Neutrophil (primary cell): ENCODE measurements at regions not wholly inside any gene's neighbourhood (a gene's known extent, or its start where the extent isn't known, plus 50 kb on each side); places are given as distances from the start of the nearest gene placed in this dataset.
"Not testable (repeated sequence)": the region's sequence is repeated elsewhere in the genome, so short reads cannot be mapped to it uniquely, and the experiment has no call there.

Experiments
- H3K27ac ChIP-seq: fragments of 200-600 bp; sonication (generic); 2 replicates; pipeline ENCODE4 v1.5.1; 2016; ENCODE audit warnings: mild to moderate bottlenecking, moderate library complexity
- H3K27me3 ChIP-seq: fragments of 200-600 bp; sonication (generic); 2 replicates; pipeline ENCODE4 v1.6.0; 2016; ENCODE audit warnings: mild to moderate bottlenecking
- H3K36me3 ChIP-seq: fragments of 200-600 bp; sonication (generic); 2 replicates; pipeline ENCODE4 v1.5.1; 2017
- H3K4me1 ChIP-seq, 2 experiments: fragments of 200-600 bp in 1 of 2; sonication (generic) in 1 of 2; 1 replicate in 1 of 2; 2 replicates in 1 of 2; pipeline versions ENCODE4 v1.5.1 to v1.6.1; 2013 to 2016; ENCODE audit warnings: low read depth in 1 of 2, low read length in 1 of 2, mild to moderate bottlenecking in 1 of 2, moderate library complexity in 1 of 2; ENCODE audit not compliant: control insufficient read depth in 1 of 2, insufficient read depth in 1 of 2
- H3K4me3 ChIP-seq, 2 experiments: fragments of 200-600 bp in 1 of 2; sonication (generic) in 1 of 2; 1 replicate in 1 of 2; 2 replicates in 1 of 2; pipeline ENCODE4 v1.5.1; 2013 to 2016; ENCODE audit warnings: low read depth in 1 of 2, low read length in 1 of 2, mild to moderate bottlenecking in 1 of 2, moderate library complexity in 1 of 2
- H3K9me3 ChIP-seq: fragments of 200-600 bp; sonication (generic); 2 replicates; pipeline ENCODE4 v1.5.1; 2016
- TF ChIP-seq, protein P1 (sequence below): fragments of 200-600 bp; sonication (generic); IDR thresholded peaks from 2 replicates; pipeline ENCODE4 v1.5.1; 2016; ENCODE audit warnings: antibody characterized with exemption

DNA sequence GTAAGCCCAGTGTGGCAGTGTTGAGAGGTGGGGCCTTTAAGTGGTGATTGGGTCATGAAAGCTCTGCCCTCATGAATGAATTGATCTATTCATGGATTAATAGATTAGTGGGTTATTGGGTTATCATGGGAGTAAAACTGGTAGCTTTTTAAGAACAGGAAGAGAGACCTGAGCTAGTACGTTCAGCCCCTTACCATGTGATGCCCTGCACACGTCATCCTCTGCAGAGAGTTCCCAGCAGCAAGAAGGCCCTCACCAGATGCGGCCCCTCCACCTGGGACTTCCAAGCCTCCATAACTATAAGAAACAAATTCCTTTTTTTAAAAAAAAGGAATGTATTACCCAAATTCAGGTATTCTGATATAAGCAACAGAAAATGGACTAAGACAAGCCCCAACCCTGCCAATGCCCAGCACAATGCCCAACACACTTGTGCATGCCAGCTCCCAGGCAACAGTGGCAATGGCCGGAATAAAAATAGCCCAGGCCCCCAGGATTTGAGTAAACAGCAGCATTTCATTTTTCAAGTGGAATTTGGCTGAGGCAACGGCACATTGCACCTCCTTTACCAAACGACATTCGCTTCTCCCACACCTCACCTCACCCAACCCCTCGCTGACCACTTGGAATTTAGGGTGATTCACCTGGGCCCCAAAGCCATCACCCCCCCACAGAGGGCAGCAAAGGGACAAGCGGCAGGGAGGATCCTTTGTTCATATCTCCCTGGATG, 215.9 kb downstream of the TOMM20 start:
- Histone ChIP-seq H3K27ac (no peak overlapping the region), H3K4me3 (no peak overlapping the region)

DNA sequence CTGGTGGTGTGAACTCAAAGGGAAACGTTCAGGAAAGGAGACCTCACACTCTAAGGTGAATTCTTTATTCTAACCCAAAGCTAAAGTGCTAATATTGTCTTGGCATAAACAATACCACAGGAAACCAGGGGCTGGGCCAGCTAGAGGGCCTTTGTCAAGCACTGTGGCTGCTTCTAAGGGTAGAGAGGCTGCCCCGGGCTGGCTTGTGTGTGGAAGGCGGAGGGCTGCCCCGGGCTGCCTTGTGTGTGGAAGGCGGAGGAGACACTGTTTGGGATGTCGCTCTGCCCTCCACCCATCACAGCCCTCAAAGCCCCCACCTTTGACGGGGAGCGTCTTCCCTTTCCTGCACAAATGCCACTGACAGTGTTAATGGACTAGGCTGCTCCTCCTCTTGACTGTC, 216.8 kb downstream of the TOMM20 start:
- Histone ChIP-seq H3K27me3 (no peaks in the 10 kb centered on the region), H3K27ac (no peak overlapping the region), H3K4me1 (peaks cover 6 to 9% of the 10 kb centered on the region in 2 experiments), H3K36me3 (no peaks in the 10 kb centered on the region), H3K4me3 (no peak overlapping the region), H3K9me3 (no peaks in the 10 kb centered on the region)
- TF ChIP-seq, protein P1, sequence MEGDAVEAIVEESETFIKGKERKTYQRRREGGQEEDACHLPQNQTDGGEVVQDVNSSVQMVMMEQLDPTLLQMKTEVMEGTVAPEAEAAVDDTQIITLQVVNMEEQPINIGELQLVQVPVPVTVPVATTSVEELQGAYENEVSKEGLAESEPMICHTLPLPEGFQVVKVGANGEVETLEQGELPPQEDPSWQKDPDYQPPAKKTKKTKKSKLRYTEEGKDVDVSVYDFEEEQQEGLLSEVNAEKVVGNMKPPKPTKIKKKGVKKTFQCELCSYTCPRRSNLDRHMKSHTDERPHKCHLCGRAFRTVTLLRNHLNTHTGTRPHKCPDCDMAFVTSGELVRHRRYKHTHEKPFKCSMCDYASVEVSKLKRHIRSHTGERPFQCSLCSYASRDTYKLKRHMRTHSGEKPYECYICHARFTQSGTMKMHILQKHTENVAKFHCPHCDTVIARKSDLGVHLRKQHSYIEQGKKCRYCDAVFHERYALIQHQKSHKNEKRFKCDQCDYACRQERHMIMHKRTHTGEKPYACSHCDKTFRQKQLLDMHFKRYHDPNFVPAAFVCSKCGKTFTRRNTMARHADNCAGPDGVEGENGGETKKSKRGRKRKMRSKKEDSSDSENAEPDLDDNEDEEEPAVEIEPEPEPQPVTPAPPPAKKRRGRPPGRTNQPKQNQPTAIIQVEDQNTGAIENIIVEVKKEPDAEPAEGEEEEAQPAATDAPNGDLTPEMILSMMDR = no peak

More for the DNA sequence above, 215.9 kb downstream of the TOMM20 start:
- H3K9me3 ChIP-seq = no peaks in the 10 kb centered on the region
- no peaks in the 10 kb centered on the region for H3K36me3 ChIP-seq
- peaks cover 6 to 10% of the 10 kb centered on the region in 2 experiments for H3K4me1 ChIP-seq
- TF ChIP-seq, protein P1 = no peak
- H3K27me3 ChIP-seq = no peaks in the 10 kb centered on the region

DNA sequence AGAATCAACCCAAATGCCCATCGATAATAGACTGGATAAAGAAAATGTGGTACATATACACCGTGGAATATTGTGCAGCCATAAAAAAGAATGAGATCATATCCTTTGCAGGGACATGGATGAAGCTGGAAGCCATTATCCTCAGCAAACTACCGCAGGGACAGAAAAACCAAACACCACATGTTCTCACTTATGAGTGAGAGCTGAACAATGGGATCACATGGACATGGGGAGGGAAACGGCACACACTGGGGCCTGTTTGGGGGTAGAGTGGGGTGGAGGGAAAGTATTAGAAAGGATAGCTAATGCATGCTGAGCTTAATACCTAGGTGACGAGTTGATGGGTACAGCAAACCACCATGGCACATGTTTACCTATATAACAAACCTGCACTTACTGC, 217.5 kb downstream of the TOMM20 start:
- H3K27me3 ChIP-seq, H3K36me3 ChIP-seq, H3K4me3 ChIP-seq, H3K4me1 ChIP-seq, H3K27ac ChIP-seq, H3K9me3 ChIP-seq: not testable (repeated sequence)

DNA sequence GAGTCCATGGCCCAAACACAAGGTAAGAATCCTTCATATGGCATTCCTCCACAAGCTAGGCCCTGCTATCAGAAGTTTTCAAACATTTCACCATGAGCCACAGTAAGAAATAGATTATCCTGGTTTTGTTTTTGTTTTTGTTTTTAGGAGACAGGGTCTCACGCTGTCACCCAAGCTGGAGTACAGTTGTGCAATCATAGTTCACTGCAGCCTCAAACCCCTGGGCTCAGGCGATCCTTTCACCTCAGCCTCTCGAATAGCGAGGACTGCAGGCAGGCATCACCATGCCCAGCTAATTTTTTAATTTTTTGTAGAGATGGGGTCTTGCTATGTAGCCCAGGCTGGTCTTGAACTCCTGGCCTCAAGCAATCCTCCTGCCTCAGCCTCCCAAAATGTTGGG, 218.8 kb downstream of the TOMM20 start:
- Histone ChIP-seq H3K27me3 (no peaks in the 10 kb centered on the region), H3K4me1 (no peaks in the 10 kb centered on the region), H3K36me3 (no peaks in the 10 kb centered on the region)

DNA sequence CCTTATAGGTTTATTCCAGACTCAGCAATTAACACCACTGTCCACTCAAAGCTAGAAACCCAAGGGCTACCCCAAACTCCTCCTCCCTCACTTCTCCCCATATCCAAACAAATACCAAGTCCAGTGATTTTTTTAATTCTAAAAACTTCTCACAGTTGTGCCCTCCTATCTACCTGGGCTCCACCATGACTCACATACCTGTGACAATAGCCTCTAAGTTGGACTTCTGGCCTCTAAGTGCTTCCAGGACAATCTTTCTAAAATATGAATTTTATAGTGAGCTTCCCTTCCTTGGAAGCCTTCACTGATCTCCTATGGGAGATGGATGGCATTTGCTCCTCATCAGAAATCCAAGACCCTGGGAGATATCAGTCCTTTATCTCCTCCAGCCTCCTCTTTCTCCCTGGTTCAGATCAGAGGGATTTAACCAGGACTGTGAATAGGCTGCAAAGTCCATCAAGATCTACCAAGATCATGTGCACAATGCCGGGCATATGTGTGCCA, 219.3 kb downstream of the TOMM20 start:
- Histone ChIP-seq H3K27me3 (no peaks in the 10 kb centered on the region), H3K4me3 (no peak overlapping the region), H3K27ac (no peak overlapping the region), H3K9me3 (no peaks in the 10 kb centered on the region), H3K36me3 (no peaks in the 10 kb centered on the region), H3K4me1 (no peaks in the 10 kb centered on the region)
- TF ChIP-seq, protein P1 = no peak

More for the DNA sequence above, 218.8 kb downstream of the TOMM20 start:
- H3K4me3 ChIP-seq = no peak overlapping the region
- H3K27ac ChIP-seq = no peak overlapping the region
- TF ChIP-seq, protein P1 = no peak
- no peaks in the 10 kb centered on the region for H3K9me3 ChIP-seq

DNA sequence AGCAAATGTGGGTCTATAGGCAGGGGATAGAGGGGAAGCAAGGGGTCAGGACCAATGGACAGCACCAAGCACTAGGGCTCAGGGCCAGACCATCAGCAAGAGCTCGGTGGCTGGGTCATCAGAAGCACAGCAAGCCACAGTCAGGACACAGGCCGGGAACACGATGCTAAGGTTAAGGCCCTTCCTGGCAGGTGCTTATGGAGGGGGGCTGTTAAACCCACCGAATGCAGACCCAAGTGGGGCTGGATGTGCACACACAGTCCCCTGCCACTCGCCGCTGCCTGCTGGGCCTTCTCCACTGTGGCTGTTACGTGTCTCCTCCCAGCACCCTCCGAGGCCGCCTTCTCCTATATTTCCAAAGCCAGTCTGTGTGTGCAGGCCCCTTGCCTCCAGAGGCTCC, 220.1 kb downstream of the TOMM20 start:
- no peaks in the 10 kb centered on the region for H3K9me3 ChIP-seq
- TF ChIP-seq, protein P1 = no peak
- H3K27me3 ChIP-seq = no peaks in the 10 kb centered on the region
- no peak overlapping the region for H3K4me3 ChIP-seq
- H3K27ac ChIP-seq = no peak overlapping the region
- H3K4me1 ChIP-seq = no peaks in the 10 kb centered on the region
- no peaks in the 10 kb centered on the region for H3K36me3 ChIP-seq
